HG02623 (cell line): ENCODE measurements at regions not wholly inside any gene's neighbourhood (a gene's known extent, or its start where the extent isn't known, plus 50 kb on each side); places are given as distances from the start of the nearest gene placed in this dataset.
"Not testable (repeated sequence)": the region's sequence is repeated elsewhere in the genome, so short reads cannot be mapped to it uniquely, and the experiment has no call there.

Source experiments
- ATAC-seq: cut with Tn5 transposase; IDR thresholded peaks from one replicate; pipeline ENCODE4 v1.9.1; 2021; ENCODE audit warnings: moderate library complexity; ENCODE audit not compliant: unreplicated experiment

DNA sequence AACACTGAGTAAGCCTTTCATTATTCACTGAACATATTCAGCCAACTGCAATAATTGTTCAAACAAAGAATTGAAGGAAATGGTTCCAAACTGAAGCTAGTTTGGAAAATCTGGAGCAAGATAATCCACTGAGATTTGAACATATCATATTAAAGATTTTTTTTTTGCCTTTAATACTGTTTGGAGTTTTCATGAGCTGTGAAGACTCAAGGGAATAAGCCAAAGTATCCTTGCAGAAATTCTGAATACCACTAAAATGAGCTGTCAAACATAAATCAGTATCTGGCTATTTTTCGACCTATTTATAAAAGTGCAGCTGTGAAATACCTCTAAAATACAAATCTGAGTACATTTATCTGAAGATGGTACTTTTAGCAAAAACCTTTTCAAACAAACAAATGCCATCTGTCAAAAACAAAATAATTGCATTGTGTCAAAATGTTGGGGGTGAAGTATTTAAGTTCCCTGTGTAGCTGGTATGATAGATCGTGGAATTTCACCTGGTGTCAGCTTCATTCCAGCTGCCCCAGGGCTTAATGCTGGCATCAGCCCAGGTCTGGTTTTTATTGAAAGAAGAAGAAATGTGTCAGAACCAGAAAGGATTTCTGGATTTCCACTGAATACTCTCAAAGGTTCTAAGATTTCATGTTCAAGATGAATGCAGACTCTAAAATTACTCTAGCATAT lies 149.0 kb upstream of the GRAMD2B start:
- no peak for ATAC-seq

- ATAC-seq, result no peak
Measured at GRCh38 chr5:126274763-126275125, 148.5 kb upstream of the GRAMD2B start.

DNA sequence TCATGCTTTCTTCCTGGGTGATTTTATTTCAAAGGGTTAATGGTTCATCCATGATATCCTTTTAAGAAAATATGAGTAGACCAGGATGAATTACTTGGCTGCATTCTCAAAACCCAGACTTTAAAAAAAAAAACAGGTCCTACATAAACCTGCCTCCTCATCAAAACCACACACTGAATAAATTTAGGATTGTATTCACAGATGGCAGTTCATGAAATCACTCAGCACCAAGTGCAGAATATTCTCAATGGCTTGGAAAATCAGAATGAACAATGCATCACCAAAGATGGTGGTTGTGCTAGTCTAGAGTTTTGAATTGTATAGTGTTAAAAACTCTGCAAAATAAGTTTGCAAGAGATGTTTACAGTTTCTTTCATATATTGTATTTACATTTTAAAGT lies 145.4 kb upstream of the GRAMD2B start:
- no peak for ATAC-seq

GRCh38 chr5:126280343-126280742 lies 142.9 kb upstream of the GRAMD2B start:
- ATAC-seq, result no peak

- ATAC-seq, result no peak
Measured at GRCh38 chr5:126280846-126281245, 142.4 kb upstream of the GRAMD2B start.

GRCh38 chr5:126284977-126285696 lies 138.1 kb upstream of the GRAMD2B start:
- ATAC-seq, result no peak

DNA sequence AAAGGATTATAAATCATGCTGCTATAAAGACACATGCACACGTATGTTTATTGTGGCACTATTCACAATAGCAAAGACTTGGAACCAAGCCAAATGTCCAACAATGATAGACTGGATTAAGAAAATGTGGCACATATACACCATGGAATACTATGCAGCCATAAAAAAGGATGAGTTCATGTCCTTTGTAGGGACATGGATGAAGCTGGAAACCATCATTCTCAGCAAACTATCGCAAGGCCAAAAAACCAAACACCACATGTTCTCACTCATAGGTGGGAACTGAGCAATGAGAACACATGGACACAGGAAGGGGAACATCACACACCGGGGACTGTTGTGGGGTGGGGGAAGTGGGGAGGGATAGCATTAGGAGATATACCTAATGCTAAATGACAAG lies 127.1 kb upstream of the GRAMD2B start:
- not testable (repeated sequence) for ATAC-seq

GRCh38 chr5:126300293-126300692 lies 122.9 kb upstream of the GRAMD2B start:
- no peak for ATAC-seq

DNA sequence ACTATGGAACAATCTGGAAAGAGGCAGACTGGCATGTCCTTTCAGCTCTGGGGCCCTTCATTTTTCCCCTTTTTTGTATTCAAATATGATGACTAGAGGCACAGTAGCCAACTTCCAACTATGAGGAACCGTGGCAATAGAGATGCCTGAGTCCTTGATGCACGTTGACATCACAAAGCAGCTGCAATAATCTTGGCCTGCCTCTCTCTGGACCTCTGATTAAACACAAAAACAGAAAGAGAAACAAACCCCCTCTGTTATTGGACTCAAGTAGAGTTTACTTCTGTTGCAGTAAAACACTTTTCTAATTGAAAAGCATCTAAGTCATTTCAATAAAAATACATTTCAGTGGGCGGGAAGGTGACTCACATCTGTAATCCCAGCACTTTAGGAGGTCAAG lies 122.2 kb upstream of the GRAMD2B start:
- ATAC-seq, result no peak

GRCh38 chr5:126309860-126310259 lies 113.3 kb upstream of the GRAMD2B start:
- no peak for ATAC-seq

DNA sequence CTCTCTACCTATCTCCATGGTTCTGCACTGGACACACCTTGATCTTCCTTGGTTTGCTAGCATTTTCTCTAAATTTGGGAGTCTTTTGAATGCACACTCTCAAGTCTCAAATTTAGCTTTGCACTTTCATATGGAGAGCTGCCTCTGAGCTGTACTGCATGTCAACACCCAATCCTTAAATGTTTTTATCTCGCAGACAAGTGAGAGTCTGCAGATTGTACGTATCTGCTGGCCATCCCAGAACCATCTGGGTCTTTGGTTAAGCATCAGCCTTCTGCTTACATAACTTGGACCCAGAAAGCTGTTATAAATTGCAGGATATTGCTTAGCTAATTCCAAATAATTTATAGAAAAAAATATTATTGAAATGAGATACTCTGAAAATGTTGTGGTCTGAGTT lies 111.4 kb upstream of the GRAMD2B start:
- no peak for ATAC-seq

DNA sequence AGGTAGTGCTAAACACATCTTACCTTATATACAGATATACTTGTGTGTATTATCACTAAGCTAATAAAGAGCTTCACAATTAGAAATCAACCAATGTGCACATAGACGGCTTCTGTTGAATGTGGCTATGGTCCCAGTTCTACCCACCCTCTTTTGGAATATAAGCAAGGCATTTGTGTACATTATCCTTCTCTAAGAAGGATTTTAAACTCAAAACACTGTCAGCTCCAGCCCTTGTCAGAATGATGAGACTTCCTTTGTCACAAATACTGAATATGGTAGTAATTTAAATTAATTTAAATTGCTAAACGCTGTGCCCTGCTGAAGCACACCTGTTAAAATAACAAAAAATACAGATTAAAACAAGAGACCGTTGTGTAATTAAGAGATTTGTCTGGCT lies 107.9 kb upstream of the GRAMD2B start:
- ATAC-seq, result no peak

GRCh38 chr5:126332326-126332725 lies 90.9 kb upstream of the GRAMD2B start:
- no peak for ATAC-seq

DNA sequence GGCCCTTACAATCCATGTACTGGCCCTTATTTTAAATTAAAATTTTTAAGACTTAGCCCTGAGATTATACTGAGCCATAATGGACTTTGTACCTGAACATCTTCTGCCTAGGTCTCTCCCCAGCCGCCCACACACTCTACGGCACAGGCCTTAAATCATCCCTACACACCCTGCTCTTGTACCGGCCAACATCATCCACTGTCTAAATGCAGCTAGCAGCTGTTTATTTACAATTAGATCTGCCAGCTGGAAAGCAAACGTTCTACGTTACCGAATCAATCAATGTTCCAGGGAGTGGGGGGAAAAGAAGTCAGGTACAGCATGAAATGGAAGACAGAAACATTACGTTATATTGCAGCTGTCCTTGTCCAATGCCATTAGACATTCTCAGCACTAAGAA lies 88.4 kb upstream of the GRAMD2B start:
- no peak for ATAC-seq

GRCh38 chr5:126335886-126336285 lies 87.3 kb upstream of the GRAMD2B start:
- no peak for ATAC-seq

- no peak for ATAC-seq
Measured at GRCh38 chr5:126338635-126339034, 84.6 kb upstream of the GRAMD2B start.

DNA sequence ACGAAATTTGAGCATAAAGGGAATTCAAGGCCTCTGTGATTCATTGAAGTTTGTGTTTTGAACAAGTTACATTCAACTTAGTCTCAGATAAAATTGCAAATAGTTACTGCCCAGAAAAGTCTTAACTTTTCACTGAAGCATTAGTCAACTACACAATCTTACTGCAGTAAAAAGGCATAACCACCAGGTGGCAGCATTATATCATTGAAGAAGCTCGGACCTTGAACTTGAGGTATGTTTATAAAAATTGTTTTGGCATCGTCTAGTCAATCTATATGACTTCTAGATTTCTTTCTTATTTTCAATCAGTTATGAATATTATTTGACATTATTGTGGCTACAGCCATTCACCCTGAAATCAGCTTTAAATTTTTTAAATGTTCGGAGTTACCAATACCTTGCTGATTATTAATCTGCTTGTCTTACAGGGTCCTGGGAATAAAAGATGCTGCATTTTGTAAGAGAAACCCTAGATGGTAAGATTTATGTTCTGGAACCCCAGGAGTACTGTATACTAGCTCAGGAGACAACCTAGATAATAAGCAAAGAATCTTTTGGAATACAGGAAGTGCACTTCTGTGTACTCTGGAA lies 83.9 kb upstream of the GRAMD2B start:
- peak; percentile 67 for ATAC-seq

GRCh38 chr5:126341906-126342630 lies 81.1 kb upstream of the GRAMD2B start:
- ATAC-seq, result no peak

- no peak for ATAC-seq
Measured at GRCh38 chr5:126348855-126349635, 74.2 kb upstream of the GRAMD2B start.

GRCh38 chr5:126351153-126351552 lies 72.1 kb upstream of the GRAMD2B start:
- ATAC-seq, result no peak
